Smooth muscle cell (in vitro differentiated cells): ENCODE measurements at regions not wholly inside any gene's neighbourhood (a gene's known extent, or its start where the extent isn't known, plus 50 kb on each side); places are given as distances from the start of the nearest gene placed in this dataset.

ENCODE experiments used
- DNase-seq: peaks from one replicate; lab custom pipeline; 2025; ENCODE audit not compliant: unreplicated experiment; lab: John Stamatoyannopoulos, UW
- H2AFZ ChIP-seq: fragments of 200-600 bp; sonication (generic); 2 replicates; pipeline ENCODE4 v1.6.0; 2016; ENCODE audit warnings: antibody characterized with exemption, low read depth, mild to moderate bottlenecking
- H3F3A ChIP-seq: fragments of 200-600 bp; sonication (generic); 2 replicates; pipeline ENCODE4 v1.6.0; 2017; ENCODE audit warnings: antibody characterized with exemption, low read depth
- H3K27ac ChIP-seq: fragments of 200-600 bp; sonication (generic); 2 replicates; pipeline ENCODE4 v1.5.1; 2016; ENCODE audit warnings: low read depth, mild to moderate bottlenecking
- H3K27me3 ChIP-seq: fragments of 200-600 bp; sonication (generic); 2 replicates; pipeline ENCODE4 v1.6.1; 2016; ENCODE audit warnings: low read depth, mild to moderate bottlenecking
- H3K36me3 ChIP-seq: fragments of 200-600 bp; sonication (generic); 2 replicates; pipeline ENCODE4 v1.5.1; 2016; ENCODE audit warnings: low read depth
- H3K4me1 ChIP-seq: fragments of 200-600 bp; sonication (generic); 2 replicates; pipeline ENCODE4 v1.5.1; 2016; ENCODE audit warnings: low read depth
- H3K4me2 ChIP-seq: fragments of 200-600 bp; sonication (generic); 2 replicates; pipeline ENCODE4 v1.6.0; 2016; ENCODE audit warnings: mild to moderate bottlenecking
- H3K4me3 ChIP-seq: fragments of 200-600 bp; sonication (generic); 2 replicates; pipeline ENCODE4 v1.5.1; 2016; ENCODE audit warnings: mild to moderate bottlenecking
- H3K79me2 ChIP-seq: fragments of 200-600 bp; sonication (generic); 2 replicates; pipeline ENCODE4 v1.6.0; 2016; ENCODE audit warnings: low read depth, mild to moderate bottlenecking
- H3K9ac ChIP-seq: fragments of 200-600 bp; sonication (generic); 2 replicates; pipeline ENCODE4 v1.6.0; 2016; ENCODE audit warnings: low read depth
- H3K9me3 ChIP-seq: fragments of 200-600 bp; sonication (generic); replicated peaks from 2 replicates; pipeline ENCODE4 v1.5.1; 2016; ENCODE audit warnings: low read depth
- H4K20me1 ChIP-seq: fragments of 200-600 bp; sonication (generic); 2 replicates; pipeline ENCODE4 v1.6.0; 2016; ENCODE audit warnings: low read depth
- CTCF ChIP-seq: fragments of 200-600 bp; sonication (generic); IDR thresholded peaks from 2 replicates; pipeline ENCODE4 v1.5.1; 2017; ENCODE audit warnings: borderline replicate concordance, mild to moderate bottlenecking, antibody characterized with exemption; ENCODE audit not compliant: insufficient read depth, poor library complexity, severe bottlenecking
- WGBS: methylation state at CpG from one replicate; pipeline ENCODE4 v1.1.7; 2016; ENCODE audit warnings: low lambda C conversion rate; 5-methylcytosine and 5-hydroxymethylcytosine counted together

- H4K20me1 ChIP-seq = no peaks in the 10 kb centered on the region
- no peak overlapping the region for H3K4me3 ChIP-seq
- H3K27me3 ChIP-seq = no peaks in the 10 kb centered on the region
- no peak overlapping the region for H3K27ac ChIP-seq
- no peak overlapping the region for H3K4me2 ChIP-seq
- H2AFZ ChIP-seq = no peak overlapping the region
- no peak for TF ChIP-seq CTCF
- H3K9ac ChIP-seq = no peak overlapping the region
- H3K9me3 ChIP-seq = no peaks in the 10 kb centered on the region
- no peaks in the 10 kb centered on the region for H3K79me2 ChIP-seq
- H3K36me3 ChIP-seq = no peaks in the 10 kb centered on the region
- H3K4me1 ChIP-seq = no peaks in the 10 kb centered on the region
- H3F3A ChIP-seq = no peaks in the 10 kb centered on the region
- 88% methylated on average over 3 of the region's 3 CpGs for WGBS
- no peak for DNase-seq
Measured at GRCh38 chr10:130627346-130628045, 491.3 kb downstream of the GLRX3 start.

GRCh38 chr10:130630135-130630534, 493.9 kb downstream of the GLRX3 start:
- Histone ChIP-seq H3K9ac (no peak overlapping the region), H3K4me2 (no peak overlapping the region), H3K4me1 (no peaks in the 10 kb centered on the region), H3K4me3 (no peak overlapping the region), H3K79me2 (no peaks in the 10 kb centered on the region), H3K27ac (no peak overlapping the region), H3K9me3 (no peaks in the 10 kb centered on the region), H3F3A (no peaks in the 10 kb centered on the region), H2AFZ (no peak overlapping the region), H4K20me1 (no peaks in the 10 kb centered on the region), H3K36me3 (no peaks in the 10 kb centered on the region), H3K27me3 (no peaks in the 10 kb centered on the region)
- TF ChIP-seq CTCF = no peak
- WGBS = 84% methylated on average over 2 of the region's 2 CpGs
- DNase-seq = no peak

- TF ChIP-seq CTCF = no peak
- Histone ChIP-seq H4K20me1 (no peaks in the 10 kb centered on the region), H3K4me3 (no peak overlapping the region), H3K79me2 (no peaks in the 10 kb centered on the region), H3K36me3 (no peaks in the 10 kb centered on the region), H3K9ac (no peak overlapping the region), H3F3A (no peaks in the 10 kb centered on the region), H3K27ac (no peak overlapping the region), H3K9me3 (no peaks in the 10 kb centered on the region), H2AFZ (peak overlapping the region; percentile 54), H3K27me3 (no peaks in the 10 kb centered on the region), H3K4me1 (no peaks in the 10 kb centered on the region), H3K4me2 (no peak overlapping the region)
- WGBS = 50% methylated on average over 10 of the region's 10 CpGs
- DNase-seq = no peak
Measured at GRCh38 chr10:130631142-130632096, 495.2 kb downstream of the GLRX3 start.
